ENCODE measurements at regions not wholly inside any gene's neighbourhood (a gene's known extent, or its start where the extent isn't known, plus 50 kb on each side); places are given as distances from the start of the nearest gene placed in this dataset.

GRCh38 chr3:42024591-42025351, 62.9 kb upstream of the ULK4 start:
- H3K4me1 ChIP-seq (replicated peaks; ENCODE audit: insufficient read depth): peaks cover 35% of the 10 kb centered on the region
- no peaks in the 10 kb centered on the region; the same call in 1 of the 2 replicates for H4K20me1 ChIP-seq (ENCODE audit: insufficient read depth)
- H3K79me2 ChIP-seq (ENCODE audit: low read depth): peaks cover 17% of the 10 kb centered on the region
- H3K27me3 ChIP-seq (ENCODE audit: insufficient read depth, low read depth): no peaks in the 10 kb centered on the region
- H3K36me3 ChIP-seq (ENCODE audit: low read depth): no peaks in the 10 kb centered on the region
- POLR2A ChIA-PET (ENCODE audit: unreplicated experiment): interaction anchor here (0.7 kb wide), 1 partner anchor 8 kb away, joined by 12 read pairs; no protein-coding TSS in a partner anchor
- CTCF ChIA-PET: interaction anchor here (1.1 kb wide), 1 partner anchor 93 kb away, joined by 3 read pairs; no protein-coding TSS in a partner anchor
- no peak overlapping the region for H3K4me2 ChIP-seq
- TF ChIP-seq EZH2 (IDR thresholded peaks at IDR 0.05; ENCODE audit: low read depth) (no peak), CTCF (conservative IDR thresholded peaks at IDR 0.05) (no peak)
- H3K27ac ChIP-seq: no peak overlapping the region
- BruUV-seq (replicated peaks): no TSS peak
- H3K9me3 ChIP-seq (ENCODE audit: insufficient read depth, low read depth): no peaks in the 10 kb centered on the region
- no peak for DNase-seq
- no peak overlapping the region for H2AFZ ChIP-seq
- H3F3A ChIP-seq (ENCODE audit: insufficient read depth, low read depth): peaks cover 14% of the 10 kb centered on the region
- intact Hi-C loops (cut with micrococcal nuclease; ENCODE audit: unreplicated experiment): no loop called here
- H3K9me2 ChIP-seq (ENCODE audit: insufficient read depth): no peaks in the 10 kb centered on the region
- no peak overlapping the region for H3K4me3 ChIP-seq

GRCh38 chr3:42023380-42023779, 61.5 kb upstream of the ULK4 start:
- Histone ChIP-seq H3K4me3 (no peak overlapping the region), H3K9me2 (ENCODE audit: insufficient read depth) (no peaks in the 10 kb centered on the region), H3K36me3 (ENCODE audit: low read depth) (no peaks in the 10 kb centered on the region), H3K27me3 (ENCODE audit: insufficient read depth, low read depth) (no peaks in the 10 kb centered on the region), H3K4me2 (no peak overlapping the region), H3K79me2 (ENCODE audit: low read depth) (peaks cover 23% of the 10 kb centered on the region), H3F3A (ENCODE audit: insufficient read depth, low read depth) (peaks cover 14% of the 10 kb centered on the region), H3K4me1 (replicated peaks; ENCODE audit: insufficient read depth) (peaks cover 44% of the 10 kb centered on the region), H4K20me1 (ENCODE audit: insufficient read depth) (no peaks in the 10 kb centered on the region; the same call in 1 of the 2 replicates), H2AFZ (no peak overlapping the region), H3K27ac (no peak overlapping the region), H3K9me3 (ENCODE audit: insufficient read depth, low read depth) (no peaks in the 10 kb centered on the region)
- intact Hi-C loops (cut with micrococcal nuclease; ENCODE audit: unreplicated experiment): no loop called here
- TF ChIP-seq CTCF (conservative IDR thresholded peaks at IDR 0.05): no peak
- no peak for TF ChIP-seq EZH2 (IDR thresholded peaks at IDR 0.05; ENCODE audit: low read depth)
- POLR2A ChIA-PET (ENCODE audit: unreplicated experiment): no interaction called here
- DNase-seq: no peak
- no TSS peak for BruUV-seq (replicated peaks)
- CTCF ChIA-PET: no interaction called here

- ChIA-PET POLR2A (ENCODE audit: unreplicated experiment) (no interaction called here), CTCF (no interaction called here)
- Histone ChIP-seq H3K4me2 (no peak overlapping the region), H3K4me1 (replicated peaks; ENCODE audit: insufficient read depth) (peaks cover 44% of the 10 kb centered on the region), H2AFZ (no peak overlapping the region), H3K27me3 (ENCODE audit: insufficient read depth, low read depth) (no peaks in the 10 kb centered on the region), H3K4me3 (no peak overlapping the region), H3K27ac (no peak overlapping the region), H3K9me3 (ENCODE audit: insufficient read depth, low read depth) (no peaks in the 10 kb centered on the region), H4K20me1 (ENCODE audit: insufficient read depth) (no peaks in the 10 kb centered on the region; the same call in 1 of the 2 replicates), H3K9me2 (ENCODE audit: insufficient read depth) (no peaks in the 10 kb centered on the region), H3F3A (ENCODE audit: insufficient read depth, low read depth) (peaks cover 14% of the 10 kb centered on the region), H3K36me3 (ENCODE audit: low read depth) (no peaks in the 10 kb centered on the region), H3K79me2 (ENCODE audit: low read depth) (peaks cover 31% of the 10 kb centered on the region)
- no peak for TF ChIP-seq CTCF (conservative IDR thresholded peaks at IDR 0.05)
- TF ChIP-seq EZH2 (IDR thresholded peaks at IDR 0.05; ENCODE audit: low read depth): no peak
- intact Hi-C loops (cut with micrococcal nuclease; ENCODE audit: unreplicated experiment): no loop called here
- BruUV-seq (replicated peaks): no TSS peak
- DNase-seq: no peak
Observed at GRCh38 chr3:42022355-42022754, 60.5 kb upstream of the ULK4 start.

Measured in PC-9 (cell line).